GM12878 (cell line): ENCODE measurements at regions not wholly inside any gene's neighbourhood (a gene's known extent, or its start where the extent isn't known, plus 50 kb on each side); places are given as distances from the start of the nearest gene placed in this dataset.

ENCODE experiments used
- ATAC-seq: fragments of 200-7000 bp; cut with Tn5 transposase; 3 replicates; pipeline ENCODE4 v1.9.1; 2020; ENCODE audit warnings: mild to moderate bottlenecking, moderate library complexity
- BruUV-seq: library from RNA; stranded (reverse); fragments of 400-500 nt; replicated peaks from 2 replicates; lab custom pipeline; 2021; lab: Mats Ljungman, UMichigan
- CTCF ChIA-PET: fragments of 300-600 bp; sonication (Branson Sonifier 250); formaldehyde crosslinking; extraction: SDS; loops from one replicate; lab custom pipeline; 2021; ENCODE audit warnings: inconsistent platforms; lab: Yijun Ruan, JAX
- POLR2A ChIA-PET: fragments of 350-600 bp; formaldehyde crosslinking; extraction: SDS; loops from one replicate; lab custom pipeline; 2021; ENCODE audit warnings: inconsistent platforms; lab: Charles Lee
- RAD21 ChIA-PET: fragments of 300-600 bp; sonication (Branson Sonifier 250); formaldehyde crosslinking; loops from one replicate; lab custom pipeline; 2023; ENCODE audit warnings: antibody characterized with exemption; ENCODE audit not compliant: unreplicated experiment; lab: Charles Lee
- SMC1A ChIA-PET: fragments of 300-600 bp; sonication (Branson Sonifier 250); formaldehyde crosslinking; loops from one replicate; lab custom pipeline; 2023; ENCODE audit not compliant: unreplicated experiment, uncharacterized antibody; lab: Charles Lee
- DNase-seq: peaks from one replicate; pipeline ENCODE4 v3.0.0-alpha.2; 2011; ENCODE audit warnings: low read depth, low spot score
- FAIRE-seq: peaks from 3 replicates; lab custom pipeline; 2011; peaks lifted over from hg19 to GRCh38; lab: Jason Lieb, UNC
- H2AFZ ChIP-seq: 2 replicates; pipeline ENCODE4 v1.6.0; 2011; ENCODE audit warnings: low read depth, low read length, control low read depth; ENCODE audit not compliant: control insufficient read depth
- H3K27ac ChIP-seq: 2 replicates; pipeline ENCODE4 v1.5.1; 2011; ENCODE audit warnings: control low read depth; ENCODE audit not compliant: control insufficient read depth, insufficient read depth
- H3K27me3 ChIP-seq, 2 experiments: replicated peaks in 1 of 2; 2 replicates each; pipeline versions ENCODE4 v1.6.0 to v1.6.1; 2011; ENCODE audit warnings: low read length in 1 of 2; ENCODE audit not compliant: control insufficient read depth in 2 of 2, insufficient read depth in 2 of 2
- H3K36me3 ChIP-seq, 2 experiments: 2 replicates each; pipeline ENCODE4 v1.5.1; 2011; ENCODE audit warnings: low read length in 1 of 2; ENCODE audit not compliant: control insufficient read depth in 2 of 2, insufficient read depth in 2 of 2
- H3K4me1 ChIP-seq: 2 replicates; pipeline ENCODE4 v1.6.1; 2011; ENCODE audit warnings: mild to moderate bottlenecking, low read length, moderate library complexity, mixed read lengths; ENCODE audit not compliant: control insufficient read depth, insufficient read depth
- H3K4me2 ChIP-seq: 2 replicates; pipeline ENCODE4 v1.6.0; 2011; ENCODE audit warnings: control low read depth; ENCODE audit not compliant: control insufficient read depth, insufficient read depth
- H3K4me3 ChIP-seq: fragments of 200-600 bp; sonication (generic); 2 replicates; pipeline ENCODE4 v1.5.1; 2016
- H3K79me2 ChIP-seq: 2 replicates; pipeline ENCODE4 v1.6.0; 2011; ENCODE audit warnings: low read length; ENCODE audit not compliant: control insufficient read depth, insufficient read depth
- H3K9ac ChIP-seq: 2 replicates; pipeline ENCODE4 v1.8.0; 2011; ENCODE audit warnings: low read length, control low read depth, mixed read lengths; ENCODE audit not compliant: control insufficient read depth, insufficient read depth
- H3K9me3 ChIP-seq: replicated peaks from 3 replicates; pipeline ENCODE4 v1.5.1; 2011; ENCODE audit warnings: mild to moderate bottlenecking, low read length; ENCODE audit not compliant: control insufficient read depth, insufficient read depth
- H4K20me1 ChIP-seq: 2 replicates; pipeline ENCODE4 v1.6.0; 2011; ENCODE audit not compliant: control insufficient read depth, insufficient read depth
- DPF2 ChIP-seq: fragments of 450-650 bp; IDR thresholded peaks from 2 replicates; pipeline ENCODE4 v1.6.1; 2017; ENCODE audit warnings: mild to moderate bottlenecking
- ETV6 ChIP-seq, 2 experiments: fragments of 450-650 bp in 1 of 2; IDR thresholded peaks in 1 of 2; conservative IDR thresholded peaks in 1 of 2; 2 replicates each; pipeline ENCODE4 v1.6.1; 2014; ENCODE audit warnings: antibody characterized with exemption in 1 of 2, borderline replicate concordance in 1 of 2, low read depth in 1 of 2, mild to moderate bottlenecking in 1 of 2, moderate library complexity in 1 of 2
- SIX5 ChIP-seq: IDR thresholded peaks from 2 replicates; pipeline ENCODE4 v1.6.1; 2011; ENCODE audit warnings: mild to moderate bottlenecking, low read depth, low read length, moderate library complexity; ENCODE audit not compliant: severe bottlenecking
- WRNIP1 ChIP-seq: IDR thresholded peaks from 2 replicates; pipeline ENCODE4 v1.6.1; 2011; ENCODE audit warnings: low read depth, low read length, improper control_type of control experiment, borderline replicate concordance
- WGBS: methylation state at CpG from one replicate; pipeline ENCODE4 v1.1.6; 2016; ENCODE audit warnings: low lambda C conversion rate; ENCODE audit not compliant: insufficient replicate concordance, insufficient coverage; ENCODE audit errors: missing lambda C conversion rate; 5-methylcytosine and 5-hydroxymethylcytosine counted together
- in situ Hi-C: fragments of 300-500 bp; cut with MboI; formaldehyde crosslinking; loops from 9 replicates; pipeline ENCODE4 v1.14.3; 2018; ENCODE audit warnings: mixed read lengths
- intact Hi-C: fragments of 100-400 bp; cut with micrococcal nuclease; formaldehyde crosslinking; loops from one replicate; pipeline ENCODE4 v1.14.2; 2022; ENCODE audit not compliant: unreplicated experiment
- TF ChIP-seq, protein P1 (sequence below): IDR thresholded peaks from 2 replicates; pipeline ENCODE4 v1.6.1; 2011; ENCODE audit warnings: mild to moderate bottlenecking, low read depth, low read length, moderate library complexity; ENCODE audit not compliant: insufficient replicate concordance

DNA sequence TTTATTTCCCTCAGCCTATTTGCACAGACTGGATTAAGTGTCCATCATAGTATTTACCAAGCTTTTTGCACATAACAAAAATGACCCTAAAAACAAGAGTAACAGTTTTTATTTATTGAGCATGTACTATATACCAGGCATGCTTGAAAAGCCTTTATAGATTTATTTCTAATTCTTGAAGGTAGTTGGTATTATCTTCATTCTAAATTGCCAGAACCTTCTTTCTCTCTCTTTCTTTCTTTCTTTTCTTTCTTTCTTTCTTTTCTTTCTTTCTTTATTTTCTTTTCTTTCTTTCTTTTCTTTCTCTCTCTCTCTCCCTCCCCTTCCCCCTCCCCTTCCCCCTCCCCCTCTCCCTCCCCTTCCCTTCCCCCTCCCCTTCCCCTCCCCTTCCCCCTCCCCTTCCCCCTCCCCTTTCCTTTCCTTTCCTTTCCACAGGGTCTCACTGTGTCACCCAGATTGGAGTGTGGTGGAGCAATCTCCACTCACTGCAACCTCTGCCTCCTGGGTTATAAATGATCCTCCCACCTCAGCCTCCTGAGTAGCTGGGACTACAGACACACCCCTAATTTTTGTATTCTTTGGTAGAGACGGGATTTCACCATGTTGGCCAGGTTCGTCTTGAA is 310.9 kb upstream of the RBFOX1 start:
- Histone ChIP-seq H3K9ac (no peak overlapping the region), H3K79me2 (no peaks in the 10 kb centered on the region), H2AFZ (no peak overlapping the region), H3K4me2 (no peak overlapping the region), H3K27ac (no peak overlapping the region), H4K20me1 (no peaks in the 10 kb centered on the region), H3K4me3 (no peak overlapping the region), H3K27me3 (no peaks in the 10 kb centered on the region), H3K36me3 (no peaks in the 10 kb centered on the region), H3K4me1 (no peaks in the 10 kb centered on the region), H3K9me3 (no peaks in the 10 kb centered on the region; the same call in 2 of the 3 replicates)
- intact Hi-C loops (no loop called here), in situ Hi-C loops (loop anchor here (25.0 kb wide), 1 partner anchor 1141 kb away; no protein-coding TSS in a partner anchor)
- ChIA-PET SMC1A (no interaction called here), POLR2A (no interaction called here), RAD21 (no interaction called here), CTCF (no interaction called here)
- TF ChIP-seq ETV6 (conservative IDR thresholded peaks at IDR 0.05 in 1 of 2, IDR thresholded peaks at IDR 0.05 in 1 of 2; ENCODE audit: borderline replicate concordance in 1 of 2, low read depth in 1 of 2) (no peak), DPF2 (no peak), WRNIP1 (no peak), SIX5 (no peak)
- TF ChIP-seq, protein P1, sequence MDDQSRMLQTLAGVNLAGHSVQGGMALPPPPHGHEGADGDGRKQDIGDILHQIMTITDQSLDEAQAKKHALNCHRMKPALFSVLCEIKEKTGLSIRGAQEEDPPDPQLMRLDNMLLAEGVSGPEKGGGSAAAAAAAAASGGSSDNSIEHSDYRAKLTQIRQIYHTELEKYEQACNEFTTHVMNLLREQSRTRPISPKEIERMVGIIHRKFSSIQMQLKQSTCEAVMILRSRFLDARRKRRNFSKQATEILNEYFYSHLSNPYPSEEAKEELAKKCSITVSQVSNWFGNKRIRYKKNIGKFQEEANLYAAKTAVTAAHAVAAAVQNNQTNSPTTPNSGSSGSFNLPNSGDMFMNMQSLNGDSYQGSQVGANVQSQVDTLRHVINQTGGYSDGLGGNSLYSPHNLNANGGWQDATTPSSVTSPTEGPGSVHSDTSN = no peak
- no peak for DNase-seq
- ATAC-seq = no peak
- BruUV-seq = no TSS peak
- no peak for FAIRE-seq
- 27% methylated on average over 2 of the region's 2 CpGs for WGBS
